Neuronal stem cell (in vitro differentiated cells): ENCODE measurements at regions not wholly inside any gene's neighbourhood (a gene's known extent, or its start where the extent isn't known, plus 50 kb on each side); places are given as distances from the start of the nearest gene placed in this dataset.

ENCODE experiments used
- DNase-seq: peaks from one replicate; pipeline ENCODE4 v3.0.0-alpha.2; 2013; ENCODE audit warnings: low spot score
- H2AFZ ChIP-seq: one replicate; pipeline ENCODE4 v1.6.1; 2013; ENCODE audit warnings: mild to moderate bottlenecking, low read length, inconsistent platforms
- H2AK5ac ChIP-seq: 2 replicates; pipeline ENCODE4 v1.6.1; 2013; ENCODE audit warnings: low read depth, mild to moderate bottlenecking, inconsistent platforms, low read length, moderate library complexity, mixed read lengths
- H2BK120ac ChIP-seq: 2 replicates; pipeline ENCODE4 v1.6.1; 2013; ENCODE audit warnings: low read depth, mild to moderate bottlenecking, inconsistent platforms, low read length, moderate library complexity, mixed read lengths
- H2BK12ac ChIP-seq: one replicate; pipeline ENCODE4 v1.6.1; 2013; ENCODE audit warnings: low read length, inconsistent platforms
- H2BK15ac ChIP-seq: 2 replicates; pipeline ENCODE4 v1.6.1; 2013; ENCODE audit warnings: mild to moderate bottlenecking, low read length, inconsistent platforms, mixed read lengths
- H2BK5ac ChIP-seq: one replicate; pipeline ENCODE4 v1.6.1; 2013; ENCODE audit warnings: inconsistent platforms, mild to moderate bottlenecking, low read length, moderate library complexity
- H3K14ac ChIP-seq: one replicate; pipeline ENCODE4 v1.6.1; 2013; ENCODE audit warnings: low read length, inconsistent platforms
- H3K18ac ChIP-seq: 2 replicates; pipeline ENCODE4 v1.6.1; 2013; ENCODE audit warnings: low read length, inconsistent platforms
- H3K23ac ChIP-seq: 2 replicates; pipeline ENCODE4 v1.6.1; 2013; ENCODE audit warnings: low read depth, mild to moderate bottlenecking, mixed read lengths, low read length, inconsistent platforms; ENCODE audit not compliant: poor library complexity
- H3K27ac ChIP-seq: replicated peaks from 3 replicates; pipeline ENCODE4 v1.5.1; 2013; ENCODE audit warnings: low read length, inconsistent platforms
- H3K27me3 ChIP-seq, 3 experiments: 2 replicates each; pipeline ENCODE4 v1.6.1; 2013; ENCODE audit warnings: low read length in 3 of 3, mild to moderate bottlenecking in 2 of 3, inconsistent platforms in 1 of 3, low read depth in 1 of 3, mixed read lengths in 1 of 3, moderate library complexity in 1 of 3; ENCODE audit not compliant: control insufficient read depth in 3 of 3, insufficient read depth in 3 of 3
- H3K36me3 ChIP-seq, 2 donors: replicated peaks in 1 of 2; 2 replicates each; pipeline ENCODE4 v1.6.1; 2013; ENCODE audit warnings: low read length in 2 of 2; ENCODE audit not compliant: control insufficient read depth in 2 of 2, insufficient read depth in 2 of 2
- H3K4ac ChIP-seq: 2 replicates; pipeline ENCODE4 v1.6.1; 2013; ENCODE audit warnings: inconsistent platforms, mild to moderate bottlenecking, low read length, moderate library complexity
- H3K4me1 ChIP-seq, 2 donors: 1 replicate in 1 of 2; 2 replicates in 1 of 2; pipeline ENCODE4 v1.6.1; 2013; ENCODE audit warnings: low read length in 2 of 2, low read depth in 1 of 2; ENCODE audit not compliant: control insufficient read depth in 2 of 2, insufficient read depth in 1 of 2
- H3K4me2 ChIP-seq: one replicate; pipeline ENCODE4 v1.6.1; 2013; ENCODE audit warnings: mild to moderate bottlenecking, low read length, inconsistent platforms; ENCODE audit not compliant: insufficient read depth, poor library complexity, severe bottlenecking
- H3K4me3 ChIP-seq, 2 donors: 2 replicates each; pipeline ENCODE4 v1.5.1; 2013; ENCODE audit warnings: low read length in 2 of 2, mild to moderate bottlenecking in 2 of 2, inconsistent platforms in 1 of 2, moderate library complexity in 1 of 2
- H3K79me1 ChIP-seq: one replicate; pipeline ENCODE4 v1.6.1; 2013; ENCODE audit warnings: low read depth, mild to moderate bottlenecking, inconsistent platforms, low read length, moderate library complexity
- H3K9ac ChIP-seq: one replicate; pipeline ENCODE4 v1.6.1; 2013; ENCODE audit warnings: mild to moderate bottlenecking, low read depth, low read length, inconsistent platforms; ENCODE audit not compliant: poor library complexity
- H3K9me3 ChIP-seq, 2 donors: replicated peaks in 1 of 2; 2 replicates each; pipeline versions ENCODE3 to v1.6.1; 2013; ENCODE audit warnings: low read length in 2 of 2, mild to moderate bottlenecking in 2 of 2, inconsistent platforms in 1 of 2, low read depth in 1 of 2, mixed read lengths in 1 of 2, moderate library complexity in 1 of 2; ENCODE audit not compliant: control insufficient read depth in 2 of 2, insufficient read depth in 1 of 2
- H4K8ac ChIP-seq: one replicate; pipeline ENCODE4 v1.6.1; 2013; ENCODE audit warnings: low read depth, mild to moderate bottlenecking, inconsistent platforms, low read length, moderate library complexity
- H4K91ac ChIP-seq: one replicate; pipeline ENCODE4 v1.6.1; 2013; ENCODE audit warnings: low read length, low read depth, mild to moderate bottlenecking, inconsistent platforms; ENCODE audit not compliant: poor library complexity
- WGBS, 2 donors: extraction: QIAGEN DNeasy Blood & Tissue Kit; methylation state at CpG; one replicate each; pipeline ENCODE4 v1.1.7; 2013; ENCODE audit warnings: missing lambda C conversion rate in 2 of 2, mixed read lengths in 1 of 2; ENCODE audit not compliant: insufficient read length in 2 of 2, insufficient replicate concordance in 1 of 2; ENCODE audit errors: extremely low coverage in 2 of 2; 5-methylcytosine and 5-hydroxymethylcytosine counted together

DNA sequence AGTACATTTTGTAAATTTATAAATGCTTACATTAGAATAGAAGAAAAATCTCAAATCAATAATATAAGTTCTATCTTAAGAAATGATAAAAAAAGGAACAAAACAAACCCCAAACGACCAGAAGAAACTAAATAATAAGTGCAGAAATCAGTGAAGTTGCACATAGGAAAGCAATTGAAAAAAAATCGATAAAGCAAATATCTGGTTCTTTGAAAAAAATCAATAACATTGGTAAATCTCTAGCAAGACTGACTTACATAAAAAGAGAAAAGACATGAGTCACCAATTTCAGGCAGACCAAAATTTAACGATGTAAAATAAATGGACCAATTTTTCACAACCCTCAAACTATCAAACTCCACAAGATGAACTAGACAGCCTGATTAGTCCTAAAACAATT is 249.9 kb upstream of the HDAC4 start:
- Histone ChIP-seq H2AK5ac (no peak overlapping the region), H2BK120ac (no peak overlapping the region), H3K14ac (no peak overlapping the region), H2BK5ac (no peak overlapping the region), H4K8ac (no peak overlapping the region), H3K9ac (no peak overlapping the region), H4K91ac (no peak overlapping the region), H2AFZ (no peak overlapping the region), H3K4me3 (no peak overlapping the region), H2BK15ac (no peak overlapping the region), H3K79me1 (no peaks in the 10 kb centered on the region), H3K27me3 (no peaks in the 10 kb centered on the region), H3K4me2 (no peak overlapping the region), H3K23ac (no peak overlapping the region), H3K36me3 (no peaks in the 10 kb centered on the region), H3K9me3 (peaks cover 0 to 3% of the 10 kb centered on the region in 2 donors), H2BK12ac (no peak overlapping the region), H3K27ac (no peak overlapping the region), H3K4ac (no peak overlapping the region), H3K18ac (no peak overlapping the region), H3K4me1 (no peaks in the 10 kb centered on the region)
- WGBS, 2 donors, result no CpG with 5 or more reads among the region's 3 CpGs
- no peak for DNase-seq

DNA sequence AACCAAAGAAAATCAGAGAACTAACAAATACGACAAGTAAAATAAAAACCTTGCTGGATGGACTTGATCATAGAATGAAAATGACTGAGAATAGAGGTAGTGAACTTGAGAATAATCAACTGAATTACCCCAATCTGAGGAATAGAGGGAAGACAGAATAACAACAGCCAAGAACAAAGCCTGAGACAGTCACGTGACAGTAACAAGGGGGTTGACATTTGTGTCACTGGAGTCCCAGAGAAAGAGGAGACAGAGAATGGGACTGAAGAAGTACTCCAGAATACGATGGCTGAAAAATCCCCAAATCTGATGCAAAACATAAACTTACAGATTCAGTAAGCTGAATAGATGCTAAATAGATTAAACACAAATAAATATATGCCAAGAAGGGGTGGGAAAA is 248.5 kb upstream of the HDAC4 start:
- H2BK120ac ChIP-seq, result no peak overlapping the region
- H3K18ac ChIP-seq, result no peak overlapping the region
- H4K8ac ChIP-seq, result no peak overlapping the region
- H2AFZ ChIP-seq, result no peak overlapping the region
- no CpG with 5 or more reads among the region's 3 CpGs for WGBS, 2 donors
- no peaks in the 10 kb centered on the region for H3K4me1 ChIP-seq
- H2BK12ac ChIP-seq, result no peak overlapping the region
- no peak overlapping the region for H2AK5ac ChIP-seq
- H3K79me1 ChIP-seq, result no peaks in the 10 kb centered on the region
- no peak overlapping the region for H2BK5ac ChIP-seq
- H3K23ac ChIP-seq, result no peak overlapping the region
- no peak overlapping the region for H3K4me2 ChIP-seq
- H2BK15ac ChIP-seq, result no peak overlapping the region
- no peak overlapping the region for H3K4ac ChIP-seq
- peaks cover 0 to 3% of the 10 kb centered on the region in 2 donors for H3K9me3 ChIP-seq
- no peak overlapping the region for H3K4me3 ChIP-seq
- H3K27me3 ChIP-seq, result no peaks in the 10 kb centered on the region
- H3K14ac ChIP-seq, result no peak overlapping the region
- no peak overlapping the region for H4K91ac ChIP-seq
- H3K27ac ChIP-seq, result no peak overlapping the region
- no peak overlapping the region for H3K9ac ChIP-seq
- no peaks in the 10 kb centered on the region for H3K36me3 ChIP-seq
- no peak for DNase-seq

DNA sequence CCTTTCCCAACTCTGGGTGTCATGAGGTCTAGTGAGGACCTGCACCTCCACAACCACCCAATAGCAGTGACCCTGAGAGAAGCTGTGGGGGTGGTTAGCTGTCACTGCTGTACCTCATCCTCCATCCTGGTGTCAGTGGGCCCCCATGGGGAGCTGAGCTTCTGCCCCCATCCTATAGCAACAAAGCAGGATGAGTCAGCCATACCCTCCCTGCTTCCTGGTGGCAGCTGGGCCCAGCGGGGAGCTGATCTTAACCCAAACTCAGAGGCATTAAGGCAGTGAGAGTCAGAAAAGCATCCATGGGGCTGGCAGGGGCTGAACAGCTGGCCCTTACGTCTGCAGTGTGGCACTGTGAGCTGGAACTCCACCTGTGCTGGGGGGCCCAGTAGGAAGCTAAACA is 247.8 kb upstream of the HDAC4 start:
- no peak overlapping the region for H3K27ac ChIP-seq
- H2AK5ac ChIP-seq, result no peak overlapping the region
- no peaks in the 10 kb centered on the region for H3K36me3 ChIP-seq
- H2BK120ac ChIP-seq, result no peak overlapping the region
- no peak overlapping the region for H3K18ac ChIP-seq
- H2BK15ac ChIP-seq, result no peak overlapping the region
- H3K4ac ChIP-seq, result no peak overlapping the region
- no peak overlapping the region for H3K4me3 ChIP-seq
- no peaks in the 10 kb centered on the region for H3K4me1 ChIP-seq
- no peaks in the 10 kb centered on the region for H3K79me1 ChIP-seq
- no peak overlapping the region for H2AFZ ChIP-seq
- H4K91ac ChIP-seq, result no peak overlapping the region
- no peak overlapping the region for H4K8ac ChIP-seq
- H2BK12ac ChIP-seq, result no peak overlapping the region
- WGBS, 2 donors, result no CpG with 5 or more reads among the region's 2 CpGs
- no peak overlapping the region for H3K9ac ChIP-seq
- H3K27me3 ChIP-seq, result peaks cover 0 to under 1% (median 0%) of the 10 kb centered on the region in 3 experiments
- no peak overlapping the region for H3K23ac ChIP-seq
- no peak for DNase-seq
- H3K14ac ChIP-seq, result no peak overlapping the region
- H3K4me2 ChIP-seq, result no peak overlapping the region
- no peak overlapping the region for H2BK5ac ChIP-seq
- H3K9me3 ChIP-seq, result peaks cover 3 to 5% of the 10 kb centered on the region in 2 donors

DNA sequence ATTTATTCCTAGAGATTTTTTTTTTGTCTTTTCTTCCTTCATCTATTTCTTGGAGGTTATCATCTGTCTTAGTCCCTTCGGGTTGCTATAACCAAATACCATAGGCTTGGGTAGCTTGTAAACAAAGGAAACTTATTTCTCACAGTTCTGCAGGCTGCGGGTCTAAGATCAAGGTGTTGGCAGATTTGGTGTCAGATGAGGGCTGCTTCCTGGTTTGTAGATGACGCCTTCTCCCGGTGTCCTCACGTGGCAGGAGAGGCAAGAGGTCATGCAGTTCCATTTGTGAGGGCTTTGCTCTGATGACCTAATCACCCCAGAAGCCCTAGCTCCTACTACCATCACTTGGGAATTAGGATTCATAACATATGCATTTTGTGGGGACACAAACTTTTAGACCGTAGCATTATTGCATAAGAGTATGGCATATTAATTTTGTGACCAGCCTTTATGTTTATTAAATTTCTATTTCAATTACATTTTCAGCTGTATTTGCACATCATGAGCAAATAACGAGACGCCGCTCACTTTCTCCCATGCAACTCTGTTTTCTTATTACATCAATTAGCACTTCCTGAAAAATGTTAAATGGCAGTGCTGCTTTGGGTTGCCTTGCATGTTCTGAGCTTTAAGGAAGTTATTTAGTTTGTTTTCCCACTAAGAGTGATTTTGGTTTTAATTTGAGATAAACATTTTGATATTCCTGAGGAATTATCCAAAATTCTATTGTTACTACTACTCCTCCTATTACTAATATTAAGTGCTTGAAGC is 246.4 kb upstream of the HDAC4 start:
- Histone ChIP-seq H4K8ac (no peak overlapping the region), H3K27ac (no peak overlapping the region), H3K4me1 (no peaks in the 10 kb centered on the region), H3K9ac (no peak overlapping the region), H2BK15ac (no peak overlapping the region), H3K9me3 (peaks cover 8 to 9% of the 10 kb centered on the region in 2 donors), H2BK5ac (no peak overlapping the region), H3K4me2 (no peak overlapping the region), H3K36me3 (peaks cover 0 to 2% of the 10 kb centered on the region in 2 donors), H3K18ac (no peak overlapping the region), H3K27me3 (peaks cover 0 to 8% (median 0%) of the 10 kb centered on the region in 3 experiments), H2BK120ac (no peak overlapping the region), H2BK12ac (no peak overlapping the region), H3K4me3 (no peak overlapping the region), H2AK5ac (no peak overlapping the region), H3K79me1 (no peaks in the 10 kb centered on the region), H3K23ac (no peak overlapping the region), H4K91ac (no peak overlapping the region), H3K4ac (no peak overlapping the region), H3K14ac (no peak overlapping the region), H2AFZ (no peak overlapping the region)
- DNase-seq, result no peak
- WGBS, 2 donors, result no CpG with 5 or more reads among the region's 9 CpGs
